H1 (cell line): ENCODE measurements at regions not wholly inside any gene's neighbourhood (a gene's known extent, or its start where the extent isn't known, plus 50 kb on each side); places are given as distances from the start of the nearest gene placed in this dataset.

ENCODE experiments used
- CTCF ChIA-PET: fragments of 300-600 bp; sonication (Branson Sonifier 250); formaldehyde crosslinking; loops from one replicate; lab custom pipeline; 2021; ENCODE audit not compliant: partially characterized antibody; lab: Charles Lee
- POLR2A ChIA-PET: fragments of 300-600 bp; sonication (Branson Sonifier 250); formaldehyde crosslinking; loops from one replicate; lab custom pipeline; 2021; ENCODE audit warnings: inconsistent platforms; ENCODE audit not compliant: partially characterized antibody; lab: Charles Lee
- DNase-seq, 2 experiments: peaks; one replicate each; pipeline versions ENCODE4 v3.0.0 to v3.0.0-alpha.2; 2010 to 2022; ENCODE audit warnings: low spot score in 2 of 2, low read depth in 1 of 2, mixed read lengths in 1 of 2
- FAIRE-seq: peaks from 2 replicates; lab custom pipeline; 2011; peaks lifted over from hg19 to GRCh38; lab: Jason Lieb, UNC
- H2AFZ ChIP-seq: 2 replicates; pipeline ENCODE4 v1.8.1; 2012; ENCODE audit warnings: low read length, inconsistent platforms
- H2AK5ac ChIP-seq: 2 replicates; pipeline ENCODE4 v1.6.1; 2013; ENCODE audit warnings: low read depth, low read length
- H2BK120ac ChIP-seq: replicated peaks from 2 replicates; pipeline ENCODE3; 2013; ENCODE audit warnings: low read depth, low read length, inconsistent platforms
- H2BK12ac ChIP-seq: 2 replicates; pipeline ENCODE4 v1.6.1; 2013; ENCODE audit warnings: low read depth, low read length
- H2BK15ac ChIP-seq: 2 replicates; pipeline ENCODE4 v1.6.1; 2013; ENCODE audit warnings: low read length
- H2BK20ac ChIP-seq: 2 replicates; pipeline ENCODE4 v1.6.1; 2013; ENCODE audit warnings: low read length
- H2BK5ac ChIP-seq: 2 replicates; pipeline ENCODE4 v1.6.1; 2013; ENCODE audit warnings: low read depth, low read length
- H3K14ac ChIP-seq: 2 replicates; pipeline ENCODE4 v1.6.1; 2013; ENCODE audit warnings: inconsistent platforms; ENCODE audit not compliant: insufficient read length
- H3K18ac ChIP-seq: 2 replicates; pipeline ENCODE4 v1.6.1; 2013; ENCODE audit warnings: low read length; ENCODE audit errors: extremely low read depth
- H3K23ac ChIP-seq: 2 replicates; pipeline ENCODE4 v1.6.1; 2013; ENCODE audit warnings: inconsistent platforms; ENCODE audit not compliant: insufficient read length
- H3K23me2 ChIP-seq: 2 replicates; pipeline ENCODE4 v1.6.1; 2013; ENCODE audit warnings: low read depth, low read length
- H3K27ac ChIP-seq: 2 replicates; pipeline ENCODE4 v1.6.1; 2011; ENCODE audit warnings: low read depth, low read length, inconsistent platforms
- H3K27me3 ChIP-seq, 4 experiments: replicated peaks in 1 of 4; 1 replicate in 1 of 4; 2 replicates in 3 of 4; pipeline versions ENCODE4 v1.6.1 to v1.8.1; 2011 to 2013; ENCODE audit warnings: low read length in 3 of 4, mild to moderate bottlenecking in 3 of 4, inconsistent platforms in 2 of 4, mixed read lengths in 2 of 4, moderate library complexity in 1 of 4; ENCODE audit not compliant: control insufficient read depth in 3 of 4, insufficient read depth in 3 of 4; ENCODE audit errors: extremely low read depth in 1 of 4
- H3K36me3 ChIP-seq, 4 experiments: 2 replicates each; pipeline versions ENCODE4 v1.6.1 to v1.8.1; 2011 to 2013; ENCODE audit warnings: mild to moderate bottlenecking in 4 of 4, low read length in 3 of 4, moderate library complexity in 2 of 4, control low read depth in 1 of 4, inconsistent platforms in 1 of 4; ENCODE audit not compliant: insufficient read depth in 4 of 4, control insufficient read depth in 2 of 4
- H3K4ac ChIP-seq: replicated peaks from 2 replicates; pipeline ENCODE3; 2013; ENCODE audit warnings: low read length, low read depth, mixed read lengths, inconsistent platforms; ENCODE audit not compliant: insufficient read length
- H3K4me1 ChIP-seq, 4 experiments: replicated peaks in 1 of 4; 1 replicate in 1 of 4; 2 replicates in 3 of 4; pipeline versions ENCODE4 v1.6.1 to v1.8.1; 2011 to 2013; ENCODE audit warnings: low read length in 3 of 4, inconsistent platforms in 2 of 4, mixed read lengths in 1 of 4; ENCODE audit not compliant: insufficient read depth in 4 of 4, control insufficient read depth in 3 of 4
- H3K4me2 ChIP-seq, 2 experiments: 2 replicates each; pipeline versions ENCODE4 v1.6.1 to v1.8.1; 2011 to 2013; ENCODE audit warnings: low read depth in 2 of 2, low read length in 2 of 2, control low read depth in 1 of 2, inconsistent platforms in 1 of 2, mild to moderate bottlenecking in 1 of 2; ENCODE audit not compliant: insufficient read depth in 1 of 2
- H3K4me3 ChIP-seq, 4 experiments: fragments of 200-600, 300-600 bp in 1 of 4; sonication (generic), shearing (Covaris generic), sonication (Bioruptor Twin) in 1 of 4; 2 replicates each; pipeline versions ENCODE4 v1.5.1 to v1.8.1; 2011 to 2016; ENCODE audit warnings: low read length in 4 of 4, low read depth in 3 of 4, control low read depth in 2 of 4, inconsistent platforms in 2 of 4, mild to moderate bottlenecking in 2 of 4, mixed read lengths in 1 of 4, moderate library complexity in 1 of 4; ENCODE audit not compliant: insufficient read depth in 2 of 4; ENCODE audit errors: extremely low read depth in 1 of 4
- H3K56ac ChIP-seq: replicated peaks from 2 replicates; pipeline ENCODE3; 2013; ENCODE audit warnings: low read depth, mild to moderate bottlenecking, mixed read lengths, low read length, inconsistent platforms; ENCODE audit not compliant: insufficient read length
- H3K79me1 ChIP-seq: 2 replicates; pipeline ENCODE4 v1.6.1; 2013; ENCODE audit warnings: low read depth, low read length, control low read depth
- H3K79me2 ChIP-seq, 2 experiments: 2 replicates each; pipeline versions ENCODE4 v1.6.1 to v1.8.1; 2012 to 2013; ENCODE audit warnings: low read length in 2 of 2, mild to moderate bottlenecking in 2 of 2, inconsistent platforms in 1 of 2; ENCODE audit not compliant: insufficient read depth in 2 of 2, control insufficient read depth in 1 of 2
- H3K9ac ChIP-seq, 4 experiments: replicated peaks in 1 of 4; 1 replicate in 1 of 4; 2 replicates in 3 of 4; pipeline versions ENCODE4 v1.6.1 to v1.8.1; 2011 to 2013; ENCODE audit warnings: low read depth in 3 of 4, low read length in 3 of 4, control low read depth in 2 of 4, mild to moderate bottlenecking in 2 of 4, moderate library complexity in 2 of 4, inconsistent platforms in 1 of 4; ENCODE audit errors: extremely low read depth in 1 of 4
- H3K9me3 ChIP-seq, 2 experiments: 2 replicates each; pipeline versions ENCODE4 v1.6.1 to v1.8.1; 2012 to 2013; ENCODE audit warnings: mild to moderate bottlenecking in 2 of 2, moderate library complexity in 2 of 2, control low read depth in 1 of 2, inconsistent platforms in 1 of 2, low read depth in 1 of 2, low read length in 1 of 2, mixed read lengths in 1 of 2; ENCODE audit not compliant: insufficient read depth in 2 of 2
- H4K20me1 ChIP-seq, 2 experiments: replicated peaks in 1 of 2; 2 replicates each; pipeline versions ENCODE3 to v1.8.1; 2011 to 2013; ENCODE audit warnings: inconsistent platforms in 2 of 2, low read length in 2 of 2, mild to moderate bottlenecking in 1 of 2; ENCODE audit not compliant: insufficient read depth in 2 of 2, control insufficient read depth in 1 of 2
- H4K5ac ChIP-seq: 2 replicates; pipeline ENCODE4 v1.6.1; 2013; ENCODE audit warnings: low read length, low read depth, mixed read lengths, inconsistent platforms; ENCODE audit not compliant: insufficient read length
- H4K8ac ChIP-seq: 2 replicates; pipeline ENCODE4 v1.8.0; 2013; ENCODE audit warnings: mild to moderate bottlenecking, moderate library complexity, low read length, inconsistent platforms; ENCODE audit not compliant: insufficient read depth; ENCODE audit errors: extremely low read depth
- H4K91ac ChIP-seq: replicated peaks from 2 replicates; pipeline ENCODE3; 2013; ENCODE audit warnings: low read length, mixed read lengths, inconsistent platforms; ENCODE audit not compliant: insufficient read length
- ATF3 ChIP-seq: IDR thresholded peaks from 2 replicates; pipeline ENCODE4 v1.6.1; 2011; ENCODE audit warnings: low read depth, mild to moderate bottlenecking, low read length; ENCODE audit not compliant: insufficient read depth
- BRCA1 ChIP-seq: IDR thresholded peaks from 2 replicates; pipeline ENCODE4 v1.6.1; 2012; ENCODE audit warnings: low read depth, low read length, improper control_type of control experiment
- CHD2 ChIP-seq: IDR thresholded peaks from 2 replicates; pipeline ENCODE4 v1.6.1; 2012; ENCODE audit warnings: low read length, improper control_type of control experiment
- CREB1 ChIP-seq: IDR thresholded peaks from 2 replicates; pipeline ENCODE4 v1.6.1; 2012; ENCODE audit warnings: inconsistent platforms
- GTF2F1 ChIP-seq: IDR thresholded peaks from 2 replicates; pipeline ENCODE4 v1.6.1; 2012; ENCODE audit warnings: low read depth, low read length, improper control_type of control experiment, borderline replicate concordance
- KDM4A ChIP-seq: IDR thresholded peaks from one replicate; pipeline ENCODE4 v1.7.1; 2012; ENCODE audit warnings: low read depth, mild to moderate bottlenecking, moderate library complexity, low read length, inconsistent platforms; ENCODE audit not compliant: severe bottlenecking
- KDM5A ChIP-seq: fragments of 200-600 bp; IDR thresholded peaks from 2 replicates; pipeline ENCODE4 v1.7.1; 2012; ENCODE audit warnings: mild to moderate bottlenecking, low read length, inconsistent platforms, mixed read lengths
- NANOG ChIP-seq: IDR thresholded peaks from 2 replicates; pipeline ENCODE4 v1.6.1; 2011; ENCODE audit warnings: low read length, low read depth, mild to moderate bottlenecking, inconsistent platforms; ENCODE audit not compliant: insufficient read depth, poor library complexity, severe bottlenecking
- PHF8 ChIP-seq: fragments of 200-600 bp; sonication (generic); conservative IDR thresholded peaks from 2 replicates; pipeline ENCODE4 v1.7.1; 2012; ENCODE audit warnings: low read depth, mild to moderate bottlenecking, inconsistent platforms, low read length, moderate library complexity
- POU5F1 ChIP-seq: IDR thresholded peaks from 2 replicates; pipeline ENCODE4 v1.6.1; 2011; ENCODE audit warnings: low read depth, mild to moderate bottlenecking, low read length, moderate library complexity
- RAD21 ChIP-seq, 2 experiments: IDR thresholded peaks in 1 of 2; conservative IDR thresholded peaks in 1 of 2; 2 replicates each; pipeline ENCODE4 v1.6.1; 2011; ENCODE audit warnings: low read depth in 2 of 2, low read length in 2 of 2, improper control_type of control experiment in 1 of 2, inconsistent platforms in 1 of 2, mild to moderate bottlenecking in 1 of 2, moderate library complexity in 1 of 2
- SAP30 ChIP-seq: fragments of 300-600 bp; sonication (generic); IDR thresholded peaks from 2 replicates; pipeline ENCODE4 v1.7.1; 2012; ENCODE audit warnings: low read length, moderate library complexity, mild to moderate bottlenecking, inconsistent platforms; ENCODE audit not compliant: insufficient read depth, insufficient replicate concordance
- SP1 ChIP-seq: IDR thresholded peaks from 2 replicates; pipeline ENCODE4 v1.6.1; 2011; ENCODE audit warnings: low read depth, low read length
- SRF ChIP-seq: IDR thresholded peaks from 2 replicates; pipeline ENCODE4 v1.6.1; 2011; ENCODE audit warnings: mild to moderate bottlenecking, low read depth, low read length, moderate library complexity
- TEAD4 ChIP-seq: IDR thresholded peaks from 2 replicates; pipeline ENCODE4 v1.6.1; 2012; ENCODE audit warnings: low read depth, low read length, inconsistent platforms, mixed read lengths
- WGBS, 2 experiments: shearing (Covaris generic) in 1 of 2; methylation state at CpG; one replicate each; pipeline versions ENCODE4 v1.1.6 to v1.1.7; 2013 to 2015; ENCODE audit warnings: low lambda C conversion rate in 2 of 2, mixed read lengths in 2 of 2, inconsistent platforms in 1 of 2, low coverage in 1 of 2, missing lambda C conversion rate in 1 of 2; ENCODE audit not compliant: insufficient replicate concordance in 2 of 2, insufficient coverage in 1 of 2, insufficient read length in 1 of 2; ENCODE audit errors: extremely low coverage in 1 of 2, missing lambda C conversion rate in 1 of 2; 5-methylcytosine and 5-hydroxymethylcytosine counted together

- WGBS, 2 experiments: 91% methylated on average over 5 of the region's 5 CpGs; no CpG with 5 or more reads in 1 of the 2 experiments
- no peak overlapping the region for H3K9ac ChIP-seq
- H3K27ac ChIP-seq: no peak overlapping the region
- H3K79me2 ChIP-seq: no peaks in the 10 kb centered on the region
- H2BK120ac ChIP-seq: no peak overlapping the region
- no peak overlapping the region for H2AK5ac ChIP-seq
- no peaks in the 10 kb centered on the region for H3K36me3 ChIP-seq
- H3K4me2 ChIP-seq: no peak overlapping the region
- DNase-seq (no peak), FAIRE-seq (no peak)
- H4K91ac ChIP-seq: no peak overlapping the region
- H2BK12ac ChIP-seq: no peak overlapping the region
- no peaks in the 10 kb centered on the region for H3K79me1 ChIP-seq
- no peak overlapping the region for H4K5ac ChIP-seq
- no peak overlapping the region for H3K4ac ChIP-seq
- ChIA-PET POLR2A (no interaction called here), CTCF (interaction anchor here (0.6 to 2.8 kb wide), 4 partner anchors 9 to 552 kb away, joined by 3 to 20 read pairs (median 4); no protein-coding TSS in a partner anchor)
- H2AFZ ChIP-seq: no peak overlapping the region
- no peak overlapping the region for H3K4me3 ChIP-seq
- H2BK15ac ChIP-seq: no peak overlapping the region
- no peaks in the 10 kb centered on the region for H3K27me3 ChIP-seq
- no peak overlapping the region for H3K18ac ChIP-seq
- no peak for TF ChIP-seq ATF3
- no peak for TF ChIP-seq KDM4A
- no peak for TF ChIP-seq SRF
- no peak for TF ChIP-seq NANOG
- TF ChIP-seq CREB1: no peak
- no peak for TF ChIP-seq SAP30
- no peak for TF ChIP-seq SP1
- TF ChIP-seq POU5F1: no peak
- no peak for TF ChIP-seq CHD2
- no peak for TF ChIP-seq PHF8
- no peak for TF ChIP-seq BRCA1
- no peak for TF ChIP-seq GTF2F1
- TF ChIP-seq KDM5A: no peak
- no peak for TF ChIP-seq RAD21 (IDR thresholded peaks at IDR 0.05 in 1 of 2, conservative IDR thresholded peaks at IDR 0.05 in 1 of 2; ENCODE audit: low read depth in 2 of 2, low read length in 2 of 2)
- TF ChIP-seq TEAD4: no peak
- H3K9me3 ChIP-seq: no peaks in the 10 kb centered on the region
- H3K14ac ChIP-seq: no peak overlapping the region
- H4K8ac ChIP-seq: no peak overlapping the region
- H3K23ac ChIP-seq: no peak overlapping the region
- no peaks in the 10 kb centered on the region for H3K23me2 ChIP-seq
- H3K56ac ChIP-seq: no peak overlapping the region
- H2BK20ac ChIP-seq: no peak overlapping the region
- no peaks in the 10 kb centered on the region for H3K4me1 ChIP-seq
- H4K20me1 ChIP-seq: no peaks in the 10 kb centered on the region
- no peak overlapping the region for H2BK5ac ChIP-seq
Measured at GRCh38 chr14:46488374-46488773, 163.2 kb downstream of the RPL10L start.
